ENCODE measurements at regions not wholly inside any gene's neighbourhood (a gene's known extent, or its start where the extent isn't known, plus 50 kb on each side); places are given as distances from the start of the nearest gene placed in this dataset.

- no peak for TF ChIP-seq CTCF (IDR thresholded peaks at IDR 0.05)
- TF ChIP-seq POLR2A (IDR thresholded peaks at IDR 0.05), result no peak
- no peak for TF ChIP-seq EP300 (IDR thresholded peaks at IDR 0.05)
Measured at GRCh38 chr9:105828171-105828570, 133.8 kb downstream of the TMEM38B start.
